LNCAP (cell line): ENCODE measurements at regions not wholly inside any gene's neighbourhood (a gene's known extent, or its start where the extent isn't known, plus 50 kb on each side); places are given as distances from the start of the nearest gene placed in this dataset.

Experiments
- CTCF ChIP-seq: fragments of 450-650 bp; IDR thresholded peaks from 2 replicates; pipeline ENCODE4 v1.5.1; 2017; ENCODE audit warnings: mild to moderate bottlenecking

DNA sequence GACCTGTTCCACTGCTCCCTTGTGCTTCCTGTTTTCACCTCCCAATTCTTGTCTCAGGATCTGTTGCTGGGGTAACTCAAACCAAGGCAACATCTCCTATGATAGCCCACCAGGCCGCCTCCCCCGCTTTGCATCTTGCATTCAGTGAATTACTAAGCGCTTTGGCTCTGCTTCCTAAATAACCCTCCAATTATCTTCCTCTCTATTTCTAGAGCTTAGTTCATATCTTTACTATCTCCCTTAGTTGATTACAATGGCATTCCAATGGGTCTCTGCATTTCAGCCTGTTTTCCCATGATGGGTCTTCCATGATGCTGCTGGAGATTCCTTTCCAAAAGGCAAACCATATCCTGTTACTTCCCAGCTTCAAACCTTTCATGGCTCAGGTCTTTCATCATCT lies 117.2 kb upstream of the FERMT1 start:
- TF ChIP-seq CTCF, result no peak

DNA sequence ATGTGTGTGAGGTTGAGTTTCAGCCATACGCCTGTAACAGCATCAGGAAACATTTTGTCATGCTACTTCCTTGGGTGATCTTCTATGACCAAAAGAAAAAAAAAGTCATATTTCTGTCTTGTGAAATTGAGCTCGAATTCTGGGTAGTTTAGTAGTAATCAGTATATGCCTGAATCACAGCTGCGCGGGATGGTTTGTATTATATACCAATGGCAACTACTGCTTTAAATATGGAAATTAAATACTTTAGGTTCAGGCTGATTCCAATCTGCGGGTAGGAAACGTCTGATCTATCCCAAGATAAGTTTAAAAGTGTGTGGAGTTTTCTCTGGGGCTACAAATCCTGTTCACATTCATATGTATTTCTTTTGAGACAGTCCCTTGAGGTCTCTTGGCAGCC lies 115.6 kb upstream of the FERMT1 start:
- TF ChIP-seq CTCF, result no peak

DNA sequence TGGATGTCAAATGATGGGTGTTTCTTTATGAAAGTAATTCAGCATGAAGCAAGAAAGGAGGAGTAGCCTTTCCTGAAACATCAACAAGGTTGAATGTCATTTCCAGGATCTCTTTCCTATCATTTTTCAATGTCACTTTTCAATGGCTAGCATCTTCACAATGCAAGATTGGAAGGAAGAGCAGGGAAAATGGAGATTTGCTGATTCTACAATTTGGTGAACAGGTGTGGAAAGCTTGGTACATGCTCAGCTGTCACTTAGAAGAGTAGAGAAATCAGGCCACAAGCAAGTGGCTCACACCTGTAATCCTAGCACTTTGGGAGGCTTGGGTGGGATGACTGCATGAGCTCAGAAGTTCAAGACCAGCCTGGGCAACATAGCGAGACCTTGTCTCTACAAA lies 112.7 kb upstream of the FERMT1 start:
- TF ChIP-seq CTCF, result no peak

DNA sequence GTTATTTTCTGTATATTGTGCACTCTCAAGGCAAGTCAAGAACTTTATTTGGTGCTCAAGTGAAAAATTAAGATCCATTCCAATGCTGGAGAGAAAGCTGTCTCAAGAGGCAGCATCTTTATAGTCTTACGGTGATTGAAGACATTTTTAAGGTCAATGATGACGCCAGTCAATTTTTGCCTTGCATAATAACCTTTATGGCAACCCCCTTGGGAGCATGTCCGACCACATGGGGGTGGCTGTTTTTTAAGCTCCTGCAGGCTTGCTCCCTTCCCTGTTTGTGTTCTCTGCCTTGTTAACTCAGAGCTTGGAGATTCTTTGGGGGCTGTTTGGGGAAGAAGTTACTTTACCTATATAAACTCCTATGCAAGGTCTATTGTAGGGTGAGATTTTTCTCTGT lies 109.6 kb upstream of the FERMT1 start:
- no peak for TF ChIP-seq CTCF

GRCh38 chr20:6231556-6231955 lies 108.7 kb upstream of the FERMT1 start:
- TF ChIP-seq CTCF, result no peak

DNA sequence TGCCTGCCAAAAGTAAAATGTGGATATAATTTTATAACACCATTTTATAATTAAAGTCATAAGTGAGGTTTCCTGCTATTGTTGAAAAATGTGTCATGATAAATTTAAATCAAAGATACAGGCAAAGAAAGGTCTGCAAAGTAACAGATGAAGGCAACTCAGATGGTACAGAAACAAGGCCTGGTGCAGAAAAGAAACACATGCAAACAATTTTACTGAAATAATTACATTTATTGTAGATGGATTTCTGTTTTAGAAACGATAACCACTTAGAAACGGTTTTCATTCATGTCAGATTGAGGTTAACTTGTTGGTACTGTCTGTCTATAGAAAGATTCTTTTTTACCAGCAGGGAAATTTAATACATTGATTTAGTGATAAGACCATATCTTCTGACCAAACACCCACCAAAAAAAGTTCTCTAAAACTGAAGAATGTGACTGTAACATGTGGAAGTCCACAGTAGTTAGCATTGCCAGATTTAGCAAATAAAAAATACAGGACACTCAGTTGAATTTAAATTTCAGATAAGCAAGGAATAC lies 105.5 kb upstream of the FERMT1 start:
- no peak for TF ChIP-seq CTCF

GRCh38 chr20:6213311-6213710 lies 90.5 kb upstream of the FERMT1 start:
- TF ChIP-seq CTCF, result no peak

GRCh38 chr20:6212903-6213302 lies 90.1 kb upstream of the FERMT1 start:
- no peak for TF ChIP-seq CTCF
